H1 (cell line): ENCODE measurements at regions not wholly inside any gene's neighbourhood (a gene's known extent, or its start where the extent isn't known, plus 50 kb on each side); places are given as distances from the start of the nearest gene placed in this dataset.

Experiments used
- CTCF ChIP-seq, 3 experiments: IDR thresholded peaks; 1 replicate in 2 of 3; 2 replicates in 1 of 3; pipeline versions ENCODE4 v1.5.1 to v1.6.1; 2011; ENCODE audit warnings: low read length in 3 of 3, mild to moderate bottlenecking in 3 of 3, inconsistent platforms in 2 of 3, low read depth in 1 of 3, moderate library complexity in 1 of 3; ENCODE audit not compliant: insufficient read depth in 1 of 3; ENCODE audit errors: control extremely low read depth in 1 of 3
- USF2 ChIP-seq: IDR thresholded peaks from 2 replicates; pipeline ENCODE4 v1.6.1; 2011; ENCODE audit warnings: low read length, improper control_type of control experiment

- TF ChIP-seq CTCF (IDR thresholded peaks at IDR 0.05; ENCODE audit: control extremely low read depth in 1 of 3, insufficient read depth in 1 of 3, low read depth in 1 of 3, low read length in 3 of 3) (no peak), USF2 (no peak)
Measured at GRCh38 chr4:181608181-181608580, 635.0 kb upstream of the TENM3 start.
